Psoas muscle (tissue), 7 donors: ENCODE measurements at regions not wholly inside any gene's neighbourhood (a gene's known extent, or its start where the extent isn't known, plus 50 kb on each side); places are given as distances from the start of the nearest gene placed in this dataset.

Experiments
- ATAC-seq, 4 donors: fragments of 200-7000 bp; cut with Tn5 transposase; one replicate each; pipeline ENCODE4 v1.9.1; 2020; ENCODE audit warnings: moderate library complexity in 3 of 4, mild to moderate bottlenecking in 2 of 4
- DNase-seq, 2 donors: peaks; one replicate each; pipeline ENCODE4 v3.0.0-alpha.2; 2020
- H3K27ac ChIP-seq: fragments of 200-600 bp; one replicate; pipeline ENCODE4 v1.8.0; 2022
- H3K27me3 ChIP-seq, 3 donors: fragments of 200-600 bp in 1 of 3; one replicate each; pipeline versions ENCODE4 v1.6.1 to v1.8.0; 2013 to 2022; ENCODE audit warnings: low read length in 2 of 3, mild to moderate bottlenecking in 2 of 3, moderate library complexity in 1 of 3; ENCODE audit not compliant: insufficient read depth in 3 of 3
- H3K36me3 ChIP-seq, 2 donors: fragments of 200-600 bp in 1 of 2; one replicate each; pipeline versions ENCODE4 v1.6.1 to v1.8.0; 2013 to 2022; ENCODE audit warnings: low read depth in 1 of 2, mild to moderate bottlenecking in 1 of 2, moderate library complexity in 1 of 2; ENCODE audit not compliant: insufficient read depth in 1 of 2
- H3K4me1 ChIP-seq: fragments of 200-600 bp; one replicate; pipeline ENCODE4 v1.8.0; 2022
- H3K4me3 ChIP-seq: fragments of 200-600 bp; one replicate; pipeline ENCODE4 v1.8.0; 2022; ENCODE audit warnings: mild to moderate bottlenecking
- H3K9me3 ChIP-seq: fragments of 200-600 bp; one replicate; pipeline ENCODE4 v1.8.0; 2022
- WGBS, 3 donors: extraction: QIAGEN DNeasy Blood & Tissue Kit; methylation state at CpG; one replicate each; pipeline versions ENCODE4 v1.1.6 to v1.1.7; 2013; 5-methylcytosine and 5-hydroxymethylcytosine counted together
- intact Hi-C, 2 donors: fragments of 100-400 bp; cut with DNase I; formaldehyde crosslinking; loops; one replicate each; pipeline versions ENCODE4 v1.11.0 to v1.14.2; 2022
- TF ChIP-seq, protein P1 (sequence below): fragments of 200-600 bp; IDR thresholded peaks from one replicate; pipeline ENCODE4 v1.8.0; 2022; ENCODE audit warnings: antibody characterized with exemption
- donor health status: healthy with polysubstance abuse.
- donor health status: DM: no; HTN: no; CAD: no; lungs with moderate emphysema.
- donor health status: Bipolar disorder and iron deficiency.
- donor health status: healthy.
- donor health status: DM: yes; HTN: yes; CAD: no.
- donor health status: DM: no; HTN: no; CAD: no.
- donor health status: DM: yes; HTN: yes; CAD: no.

DNA sequence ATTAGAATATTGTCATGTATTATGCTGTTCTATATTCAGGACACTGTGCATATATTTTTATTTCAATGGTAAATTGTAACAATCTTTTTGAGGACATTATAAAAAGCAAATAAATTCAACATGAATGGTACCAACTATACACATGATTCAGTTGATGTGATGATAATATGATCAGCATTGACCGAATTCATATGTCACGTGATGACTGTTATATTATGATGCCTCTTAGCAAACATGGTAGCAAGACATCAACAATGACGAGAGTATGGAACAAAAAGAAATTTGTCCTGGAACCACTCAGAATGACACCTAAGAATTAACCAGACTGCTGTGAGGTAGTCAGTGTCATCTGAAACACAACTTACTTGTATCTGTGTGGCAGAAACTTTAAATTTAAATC is 161.5 kb upstream of the OR13F1 start:
- intact Hi-C loops, result no loop called here
- Histone ChIP-seq H3K27me3 (no peaks in the 10 kb centered on the region), H3K36me3 (no peaks in the 10 kb centered on the region), H3K4me1 (no peaks in the 10 kb centered on the region), H3K27ac (no peak overlapping the region), H3K4me3 (no peak overlapping the region), H3K9me3 (no peaks in the 10 kb centered on the region)
- no peak for DNase-seq
- ATAC-seq, result no peak
- 89 to 92% (median 91%) methylated on average over 3 of the region's 3 CpGs for WGBS, 3 donors
- TF ChIP-seq, protein P1, sequence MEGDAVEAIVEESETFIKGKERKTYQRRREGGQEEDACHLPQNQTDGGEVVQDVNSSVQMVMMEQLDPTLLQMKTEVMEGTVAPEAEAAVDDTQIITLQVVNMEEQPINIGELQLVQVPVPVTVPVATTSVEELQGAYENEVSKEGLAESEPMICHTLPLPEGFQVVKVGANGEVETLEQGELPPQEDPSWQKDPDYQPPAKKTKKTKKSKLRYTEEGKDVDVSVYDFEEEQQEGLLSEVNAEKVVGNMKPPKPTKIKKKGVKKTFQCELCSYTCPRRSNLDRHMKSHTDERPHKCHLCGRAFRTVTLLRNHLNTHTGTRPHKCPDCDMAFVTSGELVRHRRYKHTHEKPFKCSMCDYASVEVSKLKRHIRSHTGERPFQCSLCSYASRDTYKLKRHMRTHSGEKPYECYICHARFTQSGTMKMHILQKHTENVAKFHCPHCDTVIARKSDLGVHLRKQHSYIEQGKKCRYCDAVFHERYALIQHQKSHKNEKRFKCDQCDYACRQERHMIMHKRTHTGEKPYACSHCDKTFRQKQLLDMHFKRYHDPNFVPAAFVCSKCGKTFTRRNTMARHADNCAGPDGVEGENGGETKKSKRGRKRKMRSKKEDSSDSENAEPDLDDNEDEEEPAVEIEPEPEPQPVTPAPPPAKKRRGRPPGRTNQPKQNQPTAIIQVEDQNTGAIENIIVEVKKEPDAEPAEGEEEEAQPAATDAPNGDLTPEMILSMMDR, result no peak

GRCh38 chr9:104345061-104345460 is 159.0 kb upstream of the OR13F1 start:
- ATAC-seq, result no peak
- DNase-seq, result no peak
- no peaks in the 10 kb centered on the region for H3K36me3 ChIP-seq
- WGBS, 3 donors, result 56 to 66% (median 59%) methylated on average over 3 of the region's 3 CpGs
- no peaks in the 10 kb centered on the region for H3K9me3 ChIP-seq
- no peak overlapping the region for H3K27ac ChIP-seq
- H3K4me1 ChIP-seq, result no peaks in the 10 kb centered on the region
- TF ChIP-seq, protein P1, result no peak
- no peak overlapping the region for H3K4me3 ChIP-seq
- H3K27me3 ChIP-seq, result no peaks in the 10 kb centered on the region
- intact Hi-C loops, result no loop called here

- 75 to 77% (median 77%) methylated on average over 5 of the region's 5 CpGs for WGBS, 3 donors
Measured at GRCh38 chr9:104350541-104350940, 153.5 kb upstream of the OR13F1 start.

GRCh38 chr9:104351726-104352125 is 152.3 kb upstream of the OR13F1 start:
- intact Hi-C loops, result no loop called here
- H3K27me3 ChIP-seq, result no peaks in the 10 kb centered on the region
- no peak overlapping the region for H3K27ac ChIP-seq
- TF ChIP-seq, protein P1, result no peak
- H3K36me3 ChIP-seq, result no peaks in the 10 kb centered on the region
- DNase-seq (no peak), ATAC-seq (no peak)
- 73 to 77% (median 75%) methylated on average over 3 of the region's 3 CpGs for WGBS, 3 donors
- no peaks in the 10 kb centered on the region for H3K9me3 ChIP-seq
- no peak overlapping the region for H3K4me3 ChIP-seq
- no peaks in the 10 kb centered on the region for H3K4me1 ChIP-seq

More at GRCh38 chr9:104350541-104350940, 153.5 kb upstream of the OR13F1 start:
- no peak overlapping the region for H3K4me3 ChIP-seq
- H3K9me3 ChIP-seq, result no peaks in the 10 kb centered on the region
- TF ChIP-seq, protein P1, result no peak
- intact Hi-C loops, result no loop called here
- H3K4me1 ChIP-seq, result no peaks in the 10 kb centered on the region
- no peaks in the 10 kb centered on the region for H3K36me3 ChIP-seq
- no peaks in the 10 kb centered on the region for H3K27me3 ChIP-seq
- no peak for ATAC-seq
- H3K27ac ChIP-seq, result no peak overlapping the region
- DNase-seq, result no peak

GRCh38 chr9:104361207-104361606 is 142.9 kb upstream of the OR13F1 start:
- intact Hi-C loops, result no loop called here
- TF ChIP-seq, protein P1, result no peak
- WGBS, 3 donors, result 83 to 89% (median 84%) methylated on average over 11 of the region's 11 CpGs
- Histone ChIP-seq H3K4me1 (no peaks in the 10 kb centered on the region), H3K27me3 (no peaks in the 10 kb centered on the region), H3K36me3 (no peaks in the 10 kb centered on the region), H3K9me3 (no peaks in the 10 kb centered on the region), H3K27ac (no peak overlapping the region), H3K4me3 (no peak overlapping the region)
- DNase-seq, result no peak
- no peak for ATAC-seq
